ENCODE measurements at regions not wholly inside any gene's neighbourhood (a gene's known extent, or its start where the extent isn't known, plus 50 kb on each side); places are given as distances from the start of the nearest gene placed in this dataset.

DNA sequence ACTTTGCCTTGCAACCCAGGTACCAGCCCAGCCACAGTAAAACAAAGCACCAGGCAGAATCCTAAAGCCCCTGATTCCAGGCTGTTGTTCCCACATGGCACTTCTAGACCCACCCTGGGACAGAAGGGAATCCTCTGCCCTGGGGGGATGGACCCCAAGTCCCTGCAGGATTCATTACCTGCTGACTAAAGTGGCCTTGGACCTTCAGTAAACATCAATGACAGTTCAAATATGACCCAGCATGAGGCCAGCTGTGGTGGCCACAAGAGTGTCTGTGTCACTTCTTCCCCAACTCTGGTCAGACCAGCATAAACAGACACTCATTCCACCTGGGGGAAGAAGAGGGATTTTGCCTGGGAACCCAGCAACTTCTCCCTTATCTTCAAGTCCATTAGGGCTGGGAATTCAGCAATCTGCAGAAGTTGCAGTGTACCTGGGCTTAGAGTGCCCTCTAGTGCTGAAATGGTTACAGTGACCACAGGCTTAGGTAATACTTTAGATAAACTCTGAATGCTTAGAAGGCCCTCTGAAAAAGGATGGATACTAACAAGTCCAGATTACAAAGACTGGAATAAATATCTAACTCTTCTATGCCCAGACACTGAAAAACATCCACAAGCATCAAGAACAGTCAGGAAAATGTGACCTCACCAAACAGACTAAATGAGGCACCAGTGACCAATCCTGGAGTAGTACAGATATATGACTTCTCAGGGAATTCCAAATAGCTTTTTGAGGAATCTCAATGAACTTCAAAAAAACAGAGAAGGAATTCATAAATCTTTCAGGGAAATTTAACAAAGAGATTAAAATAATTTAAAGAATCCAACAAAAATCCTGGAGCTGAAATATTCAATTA is 108.5 kb upstream of the TMEM168 start:
- no peak for FAIRE-seq
- intact Hi-C loops (cut with DNase I): no loop called here

GRCh38 chr7:112897839-112898431 is 107.7 kb upstream of the TMEM168 start:
- Histone ChIP-seq H3K27me3 (ENCODE audit: control insufficient read depth, insufficient read depth, low read length) (no peaks in the 10 kb centered on the region), H3K4me1 (ENCODE audit: control insufficient read depth in 2 of 3, insufficient read depth in 2 of 3, low read depth in 1 of 3, low read length in 3 of 3) (no peaks in the 10 kb centered on the region), H3K27ac (ENCODE audit: low read depth in 2 of 2, low read length in 2 of 2) (no peak overlapping the region), H3K9ac (ENCODE audit: low read length in 3 of 3) (no peak overlapping the region), H3K4me3 (ENCODE audit: low read length in 3 of 3) (no peak overlapping the region), H3K36me3 (ENCODE audit: control insufficient read depth in 2 of 3, insufficient read depth in 3 of 3, low read length in 3 of 3) (peaks cover 0 to 5% (median 4%) of the 10 kb centered on the region in 3 donors), H3K9me3 (ENCODE audit: control insufficient read depth in 2 of 3, insufficient read depth in 1 of 3, low read length in 3 of 3) (peaks cover 0 to 4% (median 1%) of the 10 kb centered on the region in 3 donors)
- intact Hi-C loops (cut with DNase I): no loop called here
- TF ChIP-seq, protein P1, sequence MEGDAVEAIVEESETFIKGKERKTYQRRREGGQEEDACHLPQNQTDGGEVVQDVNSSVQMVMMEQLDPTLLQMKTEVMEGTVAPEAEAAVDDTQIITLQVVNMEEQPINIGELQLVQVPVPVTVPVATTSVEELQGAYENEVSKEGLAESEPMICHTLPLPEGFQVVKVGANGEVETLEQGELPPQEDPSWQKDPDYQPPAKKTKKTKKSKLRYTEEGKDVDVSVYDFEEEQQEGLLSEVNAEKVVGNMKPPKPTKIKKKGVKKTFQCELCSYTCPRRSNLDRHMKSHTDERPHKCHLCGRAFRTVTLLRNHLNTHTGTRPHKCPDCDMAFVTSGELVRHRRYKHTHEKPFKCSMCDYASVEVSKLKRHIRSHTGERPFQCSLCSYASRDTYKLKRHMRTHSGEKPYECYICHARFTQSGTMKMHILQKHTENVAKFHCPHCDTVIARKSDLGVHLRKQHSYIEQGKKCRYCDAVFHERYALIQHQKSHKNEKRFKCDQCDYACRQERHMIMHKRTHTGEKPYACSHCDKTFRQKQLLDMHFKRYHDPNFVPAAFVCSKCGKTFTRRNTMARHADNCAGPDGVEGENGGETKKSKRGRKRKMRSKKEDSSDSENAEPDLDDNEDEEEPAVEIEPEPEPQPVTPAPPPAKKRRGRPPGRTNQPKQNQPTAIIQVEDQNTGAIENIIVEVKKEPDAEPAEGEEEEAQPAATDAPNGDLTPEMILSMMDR (IDR thresholded peaks at IDR 0.05; ENCODE audit: borderline replicate concordance, extremely low read depth, insufficient read depth): no peak
- FAIRE-seq (no peak), DNase-seq (no peak)

More for the DNA sequence above, 108.5 kb upstream of the TMEM168 start:
- Histone ChIP-seq H3K9me3 (ENCODE audit: control insufficient read depth in 2 of 3, insufficient read depth in 1 of 3, low read length in 3 of 3) (peaks cover 0 to 4% (median 1%) of the 10 kb centered on the region in 3 donors), H3K36me3 (ENCODE audit: control insufficient read depth in 2 of 3, insufficient read depth in 3 of 3, low read length in 3 of 3) (peaks cover 0 to 2% (median 0%) of the 10 kb centered on the region in 3 donors), H3K9ac (ENCODE audit: low read length in 3 of 3) (no peak overlapping the region), H3K4me1 (ENCODE audit: control insufficient read depth in 2 of 3, insufficient read depth in 2 of 3, low read depth in 1 of 3, low read length in 3 of 3) (no peaks in the 10 kb centered on the region), H3K4me3 (ENCODE audit: low read length in 3 of 3) (no peak overlapping the region), H3K27ac (ENCODE audit: low read depth in 2 of 2, low read length in 2 of 2) (no peak overlapping the region), H3K27me3 (ENCODE audit: control insufficient read depth, insufficient read depth, low read length) (no peaks in the 10 kb centered on the region)
- DNase-seq: peak in 3 of 5 donors; percentile 22 to 46 (median 41)
- TF ChIP-seq, protein P1 (IDR thresholded peaks at IDR 0.05; ENCODE audit: borderline replicate concordance, extremely low read depth, insufficient read depth): peak; percentile 52

GRCh38 chr7:112896026-112896601 is 105.9 kb upstream of the TMEM168 start:
- peaks cover 0 to 5% (median 4%) of the 10 kb centered on the region in 3 donors for H3K36me3 ChIP-seq (ENCODE audit: control insufficient read depth in 2 of 3, insufficient read depth in 3 of 3, low read length in 3 of 3)
- intact Hi-C loops (cut with DNase I): no loop called here
- no peak for FAIRE-seq
- H3K9me3 ChIP-seq (ENCODE audit: control insufficient read depth in 2 of 3, insufficient read depth in 1 of 3, low read length in 3 of 3): peaks cover 0 to 4% (median 1%) of the 10 kb centered on the region in 3 donors
- no peak for DNase-seq
- no peak overlapping the region for H3K9ac ChIP-seq (ENCODE audit: low read length in 3 of 3)
- TF ChIP-seq, protein P1 (IDR thresholded peaks at IDR 0.05; ENCODE audit: borderline replicate concordance, extremely low read depth, insufficient read depth): no peak
- no peak overlapping the region for H3K27ac ChIP-seq (ENCODE audit: low read depth in 2 of 2, low read length in 2 of 2)
- no peaks in the 10 kb centered on the region for H3K27me3 ChIP-seq (ENCODE audit: control insufficient read depth, insufficient read depth, low read length)
- no peaks in the 10 kb centered on the region for H3K4me1 ChIP-seq (ENCODE audit: control insufficient read depth in 2 of 3, insufficient read depth in 2 of 3, low read depth in 1 of 3, low read length in 3 of 3)
- H3K4me3 ChIP-seq (ENCODE audit: low read length in 3 of 3): no peak overlapping the region

Measured in kidney (tissue), 13 donors.